ENCODE measurements at regions not wholly inside any gene's neighbourhood (a gene's known extent, or its start where the extent isn't known, plus 50 kb on each side); places are given as distances from the start of the nearest gene placed in this dataset.

DNA sequence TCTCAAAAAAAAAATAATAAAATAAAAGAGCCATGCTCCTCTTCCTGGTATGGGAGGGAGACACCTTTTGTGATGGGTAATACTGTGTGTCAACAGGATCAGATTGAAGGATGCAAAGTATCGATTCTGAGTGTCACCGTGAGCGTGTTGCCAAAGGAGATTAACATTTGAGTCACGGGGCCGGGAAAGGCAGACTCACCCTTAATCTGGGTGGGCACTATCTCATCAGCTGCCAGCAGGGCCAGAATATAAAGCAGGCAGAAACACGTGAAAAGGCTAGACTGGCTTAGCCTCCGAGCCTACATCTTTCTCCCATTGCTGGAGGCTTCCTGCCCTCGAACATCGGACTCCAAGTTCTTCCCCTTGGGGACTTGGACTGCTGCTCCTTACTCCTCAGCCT, 95.4 kb downstream of the SHOX start:
- no peak for TF ChIP-seq CTCF (conservative IDR thresholded peaks at IDR 0.05; ENCODE audit: low read depth, low read length)
- TF ChIP-seq EZH2phosphoT487 (IDR thresholded peaks at IDR 0.05; ENCODE audit: borderline replicate concordance, low read length) = no peak

Measured in PC-3 (cell line).